Liver (tissue), 8 donors: ENCODE measurements at regions not wholly inside any gene's neighbourhood (a gene's known extent, or its start where the extent isn't known, plus 50 kb on each side); places are given as distances from the start of the nearest gene placed in this dataset.

Source experiments
- DNase-seq: peaks from one replicate; pipeline ENCODE4 v3.0.0-alpha.2; 2017; ENCODE audit warnings: low spot score
- H3K27ac ChIP-seq, 2 donors: one replicate each; pipeline ENCODE4 v1.7.0; 2013; ENCODE audit warnings: inconsistent platforms in 2 of 2, low read length in 2 of 2, control low read depth in 1 of 2, low read depth in 1 of 2, mild to moderate bottlenecking in 1 of 2
- H3K27me3 ChIP-seq, 4 donors: one replicate each; pipeline versions ENCODE4 v1.6.1 to v1.7.0; 2013; ENCODE audit warnings: low read length in 3 of 4, inconsistent platforms in 1 of 4, mild to moderate bottlenecking in 1 of 4, moderate library complexity in 1 of 4; ENCODE audit not compliant: control insufficient read depth in 4 of 4, insufficient read depth in 4 of 4
- H3K36me3 ChIP-seq, 4 donors: one replicate each; pipeline versions ENCODE4 v1.6.1 to v1.7.0; 2013; ENCODE audit warnings: low read length in 3 of 4, mild to moderate bottlenecking in 3 of 4, low read depth in 1 of 4, moderate library complexity in 1 of 4; ENCODE audit not compliant: control insufficient read depth in 4 of 4, insufficient read depth in 3 of 4
- H3K4me1 ChIP-seq, 4 donors: one replicate each; pipeline versions ENCODE4 v1.6.1 to v1.7.0; 2013; ENCODE audit warnings: low read length in 3 of 4, mild to moderate bottlenecking in 3 of 4, moderate library complexity in 1 of 4; ENCODE audit not compliant: control insufficient read depth in 4 of 4, insufficient read depth in 4 of 4
- H3K4me3 ChIP-seq, 3 donors: one replicate each; pipeline versions ENCODE4 v1.6.1 to v1.7.0; 2013; ENCODE audit warnings: low read length in 3 of 3, control low read depth in 1 of 3, low read depth in 1 of 3, mild to moderate bottlenecking in 1 of 3
- H3K9ac ChIP-seq, 2 donors: one replicate each; pipeline ENCODE4 v1.7.0; 2013; ENCODE audit warnings: low read length in 2 of 2, mild to moderate bottlenecking in 2 of 2, moderate library complexity in 2 of 2, control low read depth in 1 of 2, low read depth in 1 of 2
- H3K9me3 ChIP-seq, 4 donors: one replicate each; pipeline versions ENCODE4 v1.6.1 to v1.7.0; 2013; ENCODE audit warnings: low read length in 3 of 4; ENCODE audit not compliant: control insufficient read depth in 4 of 4
- CTCF ChIP-seq: fragments of 150-350 bp; IDR thresholded peaks from 2 replicates; pipeline ENCODE4 v1.5.1; 2017; ENCODE audit warnings: improper control_type of control experiment, low read depth, low read length; ENCODE audit not compliant: missing input control
- EGR1 ChIP-seq, 2 donors: IDR thresholded peaks; 2 replicates each; pipeline ENCODE4 v1.6.1; 2016 to 2018; ENCODE audit warnings: antibody characterized with exemption in 2 of 2, low read depth in 2 of 2
- FOXA1 ChIP-seq: IDR thresholded peaks from 2 replicates; pipeline ENCODE4 v1.6.1; 2016; ENCODE audit warnings: antibody characterized with exemption
- GABPA ChIP-seq, 2 donors: IDR thresholded peaks in 1 of 2; conservative IDR thresholded peaks in 1 of 2; 2 replicates each; pipeline ENCODE4 v1.6.1; 2016; ENCODE audit warnings: antibody characterized with exemption in 2 of 2, mild to moderate bottlenecking in 1 of 2, moderate library complexity in 1 of 2
- HNF4A ChIP-seq, 2 donors: conservative IDR thresholded peaks; 2 replicates each; pipeline ENCODE4 v1.6.1; 2016; ENCODE audit warnings: antibody characterized with exemption in 2 of 2, mild to moderate bottlenecking in 2 of 2
- HNF4G ChIP-seq: IDR thresholded peaks from 2 replicates; pipeline ENCODE4 v1.6.1; 2016; ENCODE audit warnings: antibody characterized with exemption
- JUND ChIP-seq, 2 donors: IDR thresholded peaks; 2 replicates each; pipeline ENCODE4 v1.6.1; 2016; ENCODE audit warnings: antibody characterized with exemption in 2 of 2
- MAX ChIP-seq: IDR thresholded peaks from 2 replicates; pipeline ENCODE4 v1.6.1; 2016; ENCODE audit warnings: antibody characterized with exemption
- NR2F2 ChIP-seq: IDR thresholded peaks from 2 replicates; pipeline ENCODE4 v1.6.1; 2016; ENCODE audit warnings: antibody characterized with exemption
- RAD21 ChIP-seq, 2 donors: IDR thresholded peaks; 2 replicates each; pipeline ENCODE4 v1.6.1; 2016; ENCODE audit warnings: antibody characterized with exemption in 2 of 2, mild to moderate bottlenecking in 2 of 2
- REST ChIP-seq: IDR thresholded peaks from 2 replicates; pipeline ENCODE4 v1.6.1; 2016; ENCODE audit warnings: antibody characterized with exemption, mild to moderate bottlenecking
- RXRA ChIP-seq, 2 donors: IDR thresholded peaks; 2 replicates each; pipeline ENCODE4 v1.6.1; 2017 to 2018; ENCODE audit warnings: antibody characterized with exemption in 2 of 2, mild to moderate bottlenecking in 1 of 2
- SP1 ChIP-seq: IDR thresholded peaks from 2 replicates; pipeline ENCODE4 v1.6.1; 2018; ENCODE audit warnings: antibody characterized with exemption, mild to moderate bottlenecking
- TAF1 ChIP-seq: conservative IDR thresholded peaks from 2 replicates; pipeline ENCODE4 v1.6.1; 2016; ENCODE audit warnings: antibody characterized with exemption, mild to moderate bottlenecking
- YY1 ChIP-seq: IDR thresholded peaks from 2 replicates; pipeline ENCODE4 v1.6.1; 2016; ENCODE audit warnings: antibody characterized with exemption, mild to moderate bottlenecking
- ZBTB33 ChIP-seq: IDR thresholded peaks from 2 replicates; pipeline ENCODE4 v1.6.1; 2016; ENCODE audit warnings: antibody characterized with exemption
- WGBS: extraction: QIAGEN DNeasy Blood & Tissue Kit; methylation state at CpG from one replicate; pipeline ENCODE4 v1.1.7; 2013; 5-methylcytosine and 5-hydroxymethylcytosine counted together
- donor health status: healthy.
- donor health status: healthy.
- donor health status: healthy.
- donor health status: healthy.
- donor health status: healthy.

- 83% methylated on average over 2 of the region's 2 CpGs for WGBS
Observed at GRCh38 chr6:120262354-120262753, 912.8 kb upstream of the MAN1A1 start.

GRCh38 chr6:120260636-120261035 lies 911.1 kb upstream of the MAN1A1 start:
- WGBS = 60% methylated on average over 2 of the region's 2 CpGs
- no peaks in the 10 kb centered on the region for H3K27me3 ChIP-seq
- no peak overlapping the region for H3K27ac ChIP-seq
- H3K9me3 ChIP-seq = no peaks in the 10 kb centered on the region
- no peak for TF ChIP-seq RXRA (IDR thresholded peaks at IDR 0.05)
- TF ChIP-seq RAD21 (IDR thresholded peaks at IDR 0.05) = no peak
- no peak for TF ChIP-seq JUND (IDR thresholded peaks at IDR 0.05)
- TF ChIP-seq SP1 = no peak
- TF ChIP-seq TAF1 = no peak
- TF ChIP-seq ZBTB33 = no peak
- no peak for TF ChIP-seq NR2F2
- no peak for TF ChIP-seq FOXA1
- no peak for TF ChIP-seq YY1
- TF ChIP-seq CTCF = no peak
- TF ChIP-seq EGR1 (IDR thresholded peaks at IDR 0.05; ENCODE audit: low read depth in 2 of 2) = no peak
- no peak for TF ChIP-seq MAX
- no peak for TF ChIP-seq REST
- TF ChIP-seq HNF4A (conservative IDR thresholded peaks at IDR 0.05) = no peak
- no peak for TF ChIP-seq HNF4G
- H3K4me3 ChIP-seq = no peak overlapping the region
- no peak overlapping the region for H3K9ac ChIP-seq
- no peaks in the 10 kb centered on the region for H3K4me1 ChIP-seq
- no peak for DNase-seq
- no peaks in the 10 kb centered on the region for H3K36me3 ChIP-seq

More at GRCh38 chr6:120262354-120262753, 912.8 kb upstream of the MAN1A1 start:
- DNase-seq = no peak
- Histone ChIP-seq H3K4me1 (no peaks in the 10 kb centered on the region), H3K27me3 (no peaks in the 10 kb centered on the region), H3K9me3 (no peaks in the 10 kb centered on the region), H3K27ac (no peak overlapping the region), H3K9ac (no peak overlapping the region), H3K36me3 (no peaks in the 10 kb centered on the region), H3K4me3 (no peak overlapping the region)
- TF ChIP-seq GABPA (IDR thresholded peaks at IDR 0.05 in 1 of 2, conservative IDR thresholded peaks at IDR 0.05 in 1 of 2) = no peak
